ENCODE measurements at regions not wholly inside any gene's neighbourhood (a gene's known extent, or its start where the extent isn't known, plus 50 kb on each side); places are given as distances from the start of the nearest gene placed in this dataset.

DNA sequence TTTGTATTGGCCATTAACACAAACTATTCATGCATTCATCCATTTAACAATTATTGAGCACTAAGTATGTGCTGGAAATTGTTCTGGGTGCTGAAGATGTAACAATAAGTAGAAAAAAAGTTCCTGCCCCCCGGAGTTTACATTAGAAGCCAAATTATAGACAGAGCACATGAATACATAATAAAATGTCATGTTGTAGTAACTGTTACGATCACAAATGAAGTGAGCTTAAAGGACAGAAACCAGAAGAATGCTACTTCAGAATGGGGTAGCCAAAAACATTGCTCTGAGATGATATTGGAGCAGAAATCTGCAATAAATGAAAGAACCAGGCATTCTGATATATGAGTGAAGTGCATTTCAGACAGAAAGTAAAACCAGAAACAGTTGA lies 256.0 kb upstream of the SETBP1 start:
- no peak overlapping the region for H4K8ac ChIP-seq (ENCODE audit: low read depth, low read length)
- DNase-seq (ENCODE audit: low spot score): no peak
- H2BK120ac ChIP-seq (ENCODE audit: low read depth, low read length): no peak overlapping the region
- H3K14ac ChIP-seq (ENCODE audit: low read length): no peak overlapping the region
- H3K36me3 ChIP-seq (replicated peaks in 1 of 2; ENCODE audit: control insufficient read depth in 2 of 2, insufficient read depth in 2 of 2, low read length in 2 of 2): no peaks in the 10 kb centered on the region
- H3K18ac ChIP-seq (ENCODE audit: low read length): no peak overlapping the region
- no peak overlapping the region for H3K9ac ChIP-seq (ENCODE audit: low read depth, low read length, poor library complexity)
- no peaks in the 10 kb centered on the region for H3K27me3 ChIP-seq (ENCODE audit: control insufficient read depth in 3 of 3, insufficient read depth in 3 of 3, low read depth in 1 of 3, low read length in 3 of 3)
- no peak overlapping the region for H2BK15ac ChIP-seq (ENCODE audit: low read length)
- WGBS, 2 donors (ENCODE audit: extremely low coverage in 2 of 2, insufficient read length in 2 of 2, insufficient replicate concordance in 1 of 2): no CpG with 5 or more reads among the region's 2 CpGs
- H2BK5ac ChIP-seq (ENCODE audit: low read length): no peak overlapping the region
- no peak overlapping the region for H3K4me2 ChIP-seq (ENCODE audit: insufficient read depth, low read length, poor library complexity, severe bottlenecking)
- no peak overlapping the region for H4K91ac ChIP-seq (ENCODE audit: low read depth, low read length, poor library complexity)
- no peak overlapping the region for H2AK5ac ChIP-seq (ENCODE audit: low read depth, low read length)
- H2BK12ac ChIP-seq (ENCODE audit: low read length): no peak overlapping the region
- no peaks in the 10 kb centered on the region for H3K9me3 ChIP-seq (replicated peaks in 1 of 2; ENCODE audit: control insufficient read depth in 2 of 2, insufficient read depth in 1 of 2, low read depth in 1 of 2, low read length in 2 of 2)
- no peak overlapping the region for H3K4ac ChIP-seq (ENCODE audit: low read length)
- no peak overlapping the region for H3K23ac ChIP-seq (ENCODE audit: low read depth, low read length, poor library complexity)
- H3K27ac ChIP-seq (replicated peaks; ENCODE audit: low read length): no peak overlapping the region
- H3K4me1 ChIP-seq (ENCODE audit: control insufficient read depth in 2 of 2, insufficient read depth in 1 of 2, low read depth in 1 of 2, low read length in 2 of 2): no peaks in the 10 kb centered on the region
- H2AFZ ChIP-seq (ENCODE audit: low read length): no peak overlapping the region
- no peaks in the 10 kb centered on the region for H3K79me1 ChIP-seq (ENCODE audit: low read depth, low read length)
- no peak overlapping the region for H3K4me3 ChIP-seq (ENCODE audit: low read length in 2 of 2)

DNA sequence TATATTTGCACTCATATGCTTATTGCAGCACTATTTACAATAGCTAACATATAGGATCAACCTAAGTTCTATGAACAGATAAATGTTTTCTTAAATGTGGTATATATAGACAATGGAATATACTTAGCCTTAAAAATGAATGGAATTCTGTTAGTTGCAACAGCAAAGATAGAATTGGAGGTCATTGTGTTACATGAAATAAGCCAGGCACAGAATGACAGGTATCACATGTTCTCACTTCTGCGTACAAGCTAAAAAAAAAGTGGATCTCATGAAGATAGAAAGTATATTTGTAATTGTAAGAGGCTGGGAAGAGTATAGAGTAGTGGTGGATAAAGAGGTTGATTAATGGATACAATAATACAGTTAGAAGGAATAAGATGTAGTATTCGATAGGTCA lies 255.5 kb upstream of the SETBP1 start:
- H3K4ac ChIP-seq (ENCODE audit: low read length): no peak overlapping the region
- no peak overlapping the region for H3K9ac ChIP-seq (ENCODE audit: low read depth, low read length, poor library complexity)
- H3K27me3 ChIP-seq (ENCODE audit: control insufficient read depth in 3 of 3, insufficient read depth in 3 of 3, low read depth in 1 of 3, low read length in 3 of 3): no peaks in the 10 kb centered on the region
- no peak overlapping the region for H2BK12ac ChIP-seq (ENCODE audit: low read length)
- H3K79me1 ChIP-seq (ENCODE audit: low read depth, low read length): no peaks in the 10 kb centered on the region
- no peak overlapping the region for H3K4me2 ChIP-seq (ENCODE audit: insufficient read depth, low read length, poor library complexity, severe bottlenecking)
- no peaks in the 10 kb centered on the region for H3K4me1 ChIP-seq (ENCODE audit: control insufficient read depth in 2 of 2, insufficient read depth in 1 of 2, low read depth in 1 of 2, low read length in 2 of 2)
- no peak overlapping the region for H2BK5ac ChIP-seq (ENCODE audit: low read length)
- H2AK5ac ChIP-seq (ENCODE audit: low read depth, low read length): no peak overlapping the region
- no peak overlapping the region for H3K27ac ChIP-seq (replicated peaks; ENCODE audit: low read length)
- H3K9me3 ChIP-seq (replicated peaks in 1 of 2; ENCODE audit: control insufficient read depth in 2 of 2, insufficient read depth in 1 of 2, low read depth in 1 of 2, low read length in 2 of 2): no peaks in the 10 kb centered on the region
- no peak overlapping the region for H4K8ac ChIP-seq (ENCODE audit: low read depth, low read length)
- no peaks in the 10 kb centered on the region for H3K36me3 ChIP-seq (replicated peaks in 1 of 2; ENCODE audit: control insufficient read depth in 2 of 2, insufficient read depth in 2 of 2, low read length in 2 of 2)
- H3K14ac ChIP-seq (ENCODE audit: low read length): no peak overlapping the region
- no peak overlapping the region for H3K4me3 ChIP-seq (ENCODE audit: low read length in 2 of 2)
- no peak overlapping the region for H3K18ac ChIP-seq (ENCODE audit: low read length)
- DNase-seq (ENCODE audit: low spot score): no peak
- no peak overlapping the region for H2BK15ac ChIP-seq (ENCODE audit: low read length)
- H3K23ac ChIP-seq (ENCODE audit: low read depth, low read length, poor library complexity): no peak overlapping the region
- no peak overlapping the region for H2BK120ac ChIP-seq (ENCODE audit: low read depth, low read length)
- H4K91ac ChIP-seq (ENCODE audit: low read depth, low read length, poor library complexity): no peak overlapping the region
- WGBS, 2 donors (ENCODE audit: extremely low coverage in 2 of 2, insufficient read length in 2 of 2, insufficient replicate concordance in 1 of 2): 80% methylated on average over 1 of the region's 2 CpGs; no CpG with 5 or more reads in 1 of the 2 donors
- H2AFZ ChIP-seq (ENCODE audit: low read length): no peak overlapping the region

- H3K4me3 ChIP-seq (ENCODE audit: low read length in 2 of 2): no peak overlapping the region
- H2BK120ac ChIP-seq (ENCODE audit: low read depth, low read length): no peak overlapping the region
- H2BK12ac ChIP-seq (ENCODE audit: low read length): no peak overlapping the region
- H3K36me3 ChIP-seq (replicated peaks in 1 of 2; ENCODE audit: control insufficient read depth in 2 of 2, insufficient read depth in 2 of 2, low read length in 2 of 2): no peaks in the 10 kb centered on the region
- H3K4me1 ChIP-seq (ENCODE audit: control insufficient read depth in 2 of 2, insufficient read depth in 1 of 2, low read depth in 1 of 2, low read length in 2 of 2): no peaks in the 10 kb centered on the region
- no peak overlapping the region for H3K23ac ChIP-seq (ENCODE audit: low read depth, low read length, poor library complexity)
- no CpG with 5 or more reads among the region's 2 CpGs for WGBS, 2 donors (ENCODE audit: extremely low coverage in 2 of 2, insufficient read length in 2 of 2, insufficient replicate concordance in 1 of 2)
- H4K8ac ChIP-seq (ENCODE audit: low read depth, low read length): no peak overlapping the region
- H2BK5ac ChIP-seq (ENCODE audit: low read length): no peak overlapping the region
- no peak overlapping the region for H3K18ac ChIP-seq (ENCODE audit: low read length)
- H3K79me1 ChIP-seq (ENCODE audit: low read depth, low read length): no peaks in the 10 kb centered on the region
- no peak overlapping the region for H2AK5ac ChIP-seq (ENCODE audit: low read depth, low read length)
- no peak overlapping the region for H3K27ac ChIP-seq (replicated peaks; ENCODE audit: low read length)
- DNase-seq (ENCODE audit: low spot score): no peak
- H3K4me2 ChIP-seq (ENCODE audit: insufficient read depth, low read length, poor library complexity, severe bottlenecking): no peak overlapping the region
- no peak overlapping the region for H2BK15ac ChIP-seq (ENCODE audit: low read length)
- no peak overlapping the region for H2AFZ ChIP-seq (ENCODE audit: low read length)
- H4K91ac ChIP-seq (ENCODE audit: low read depth, low read length, poor library complexity): no peak overlapping the region
- H3K14ac ChIP-seq (ENCODE audit: low read length): no peak overlapping the region
- no peak overlapping the region for H3K9ac ChIP-seq (ENCODE audit: low read depth, low read length, poor library complexity)
- no peak overlapping the region for H3K4ac ChIP-seq (ENCODE audit: low read length)
- no peaks in the 10 kb centered on the region for H3K9me3 ChIP-seq (replicated peaks in 1 of 2; ENCODE audit: control insufficient read depth in 2 of 2, insufficient read depth in 1 of 2, low read depth in 1 of 2, low read length in 2 of 2)
- no peaks in the 10 kb centered on the region for H3K27me3 ChIP-seq (ENCODE audit: control insufficient read depth in 3 of 3, insufficient read depth in 3 of 3, low read depth in 1 of 3, low read length in 3 of 3)
Measured at GRCh38 chr18:44437603-44438002, 243.1 kb upstream of the SETBP1 start.

DNA sequence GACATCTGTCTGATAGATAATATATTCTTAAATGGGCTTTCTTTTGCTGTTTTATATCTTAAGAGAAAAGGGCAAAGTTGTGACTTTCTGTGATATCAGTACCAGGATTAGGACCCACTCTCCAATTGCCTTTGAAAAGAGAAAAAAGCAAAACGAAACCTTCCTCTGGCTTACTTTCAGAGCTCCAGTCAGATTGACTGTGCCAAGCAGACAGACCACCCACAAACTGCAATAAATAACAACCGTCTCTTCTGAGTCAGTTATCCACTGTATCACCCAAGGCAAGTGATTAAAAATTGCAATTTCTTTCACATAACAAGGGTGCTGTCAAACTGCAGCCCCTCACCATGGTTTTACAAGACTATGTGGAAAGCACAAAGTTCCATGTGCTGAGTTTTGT lies 230.5 kb upstream of the SETBP1 start:
- Histone ChIP-seq H3K36me3 (replicated peaks in 1 of 2; ENCODE audit: control insufficient read depth in 2 of 2, insufficient read depth in 2 of 2, low read length in 2 of 2) (no peaks in the 10 kb centered on the region), H3K18ac (ENCODE audit: low read length) (no peak overlapping the region), H2BK12ac (ENCODE audit: low read length) (no peak overlapping the region), H3K23ac (ENCODE audit: low read depth, low read length, poor library complexity) (no peak overlapping the region), H3K14ac (ENCODE audit: low read length) (no peak overlapping the region), H2AFZ (ENCODE audit: low read length) (no peak overlapping the region), H4K8ac (ENCODE audit: low read depth, low read length) (no peak overlapping the region), H2BK5ac (ENCODE audit: low read length) (no peak overlapping the region), H3K4me3 (ENCODE audit: low read length in 2 of 2) (no peak overlapping the region), H2AK5ac (ENCODE audit: low read depth, low read length) (no peak overlapping the region), H3K4me1 (ENCODE audit: control insufficient read depth in 2 of 2, insufficient read depth in 1 of 2, low read depth in 1 of 2, low read length in 2 of 2) (peaks cover 0 to 4% of the 10 kb centered on the region in 2 donors), H2BK15ac (ENCODE audit: low read length) (no peak overlapping the region), H3K27me3 (ENCODE audit: control insufficient read depth in 3 of 3, insufficient read depth in 3 of 3, low read depth in 1 of 3, low read length in 3 of 3) (peaks cover 0 to 3% (median 0%) of the 10 kb centered on the region in 3 experiments), H3K9me3 (replicated peaks in 1 of 2; ENCODE audit: control insufficient read depth in 2 of 2, insufficient read depth in 1 of 2, low read depth in 1 of 2, low read length in 2 of 2) (no peaks in the 10 kb centered on the region), H3K79me1 (ENCODE audit: low read depth, low read length) (no peaks in the 10 kb centered on the region), H3K4ac (ENCODE audit: low read length) (no peak overlapping the region), H3K27ac (replicated peaks; ENCODE audit: low read length) (no peak overlapping the region), H3K9ac (ENCODE audit: low read depth, low read length, poor library complexity) (no peak overlapping the region), H3K4me2 (ENCODE audit: insufficient read depth, low read length, poor library complexity, severe bottlenecking) (no peak overlapping the region), H4K91ac (ENCODE audit: low read depth, low read length, poor library complexity) (no peak overlapping the region), H2BK120ac (ENCODE audit: low read depth, low read length) (no peak overlapping the region)
- WGBS, 2 donors (ENCODE audit: extremely low coverage in 2 of 2, insufficient read length in 2 of 2, insufficient replicate concordance in 1 of 2): no CpG with 5 or more reads among the region's 2 CpGs
- no peak for DNase-seq (ENCODE audit: low spot score)
